ENCODE measurements at regions not wholly inside any gene's neighbourhood (a gene's known extent, or its start where the extent isn't known, plus 50 kb on each side); places are given as distances from the start of the nearest gene placed in this dataset.
"Not testable (repeated sequence)": the region's sequence is repeated elsewhere in the genome, so short reads cannot be mapped to it uniquely, and the experiment has no call there.

GRCh38 chr2:95752126-95752525 is 160.3 kb downstream of the TRIM43 start:
- TF ChIP-seq, protein P1, sequence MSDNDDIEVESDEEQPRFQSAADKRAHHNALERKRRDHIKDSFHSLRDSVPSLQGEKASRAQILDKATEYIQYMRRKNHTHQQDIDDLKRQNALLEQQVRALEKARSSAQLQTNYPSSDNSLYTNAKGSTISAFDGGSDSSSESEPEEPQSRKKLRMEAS (IDR thresholded peaks at IDR 0.05): not testable (repeated sequence)
- TF ChIP-seq CTCF (IDR thresholded peaks at IDR 0.05; ENCODE audit: low read depth, low read length, missing input control): not testable (repeated sequence)

Data from liver (tissue), 2 donors.